Psoas muscle (tissue), 7 donors: ENCODE measurements at regions not wholly inside any gene's neighbourhood (a gene's known extent, or its start where the extent isn't known, plus 50 kb on each side); places are given as distances from the start of the nearest gene placed in this dataset.

Source experiments
- ATAC-seq, 4 donors: fragments of 200-7000 bp; cut with Tn5 transposase; one replicate each; pipeline ENCODE4 v1.9.1; 2020; ENCODE audit warnings: moderate library complexity in 3 of 4, mild to moderate bottlenecking in 2 of 4
- DNase-seq, 2 donors: peaks; one replicate each; pipeline ENCODE4 v3.0.0-alpha.2; 2020
- H3K27ac ChIP-seq: fragments of 200-600 bp; one replicate; pipeline ENCODE4 v1.8.0; 2022
- H3K27me3 ChIP-seq, 3 donors: fragments of 200-600 bp in 1 of 3; one replicate each; pipeline versions ENCODE4 v1.6.1 to v1.8.0; 2013 to 2022; ENCODE audit warnings: low read length in 2 of 3, mild to moderate bottlenecking in 2 of 3, moderate library complexity in 1 of 3; ENCODE audit not compliant: insufficient read depth in 3 of 3
- H3K36me3 ChIP-seq, 2 donors: fragments of 200-600 bp in 1 of 2; one replicate each; pipeline versions ENCODE4 v1.6.1 to v1.8.0; 2013 to 2022; ENCODE audit warnings: low read depth in 1 of 2, mild to moderate bottlenecking in 1 of 2, moderate library complexity in 1 of 2; ENCODE audit not compliant: insufficient read depth in 1 of 2
- H3K4me1 ChIP-seq: fragments of 200-600 bp; one replicate; pipeline ENCODE4 v1.8.0; 2022
- H3K4me3 ChIP-seq: fragments of 200-600 bp; one replicate; pipeline ENCODE4 v1.8.0; 2022; ENCODE audit warnings: mild to moderate bottlenecking
- H3K9me3 ChIP-seq: fragments of 200-600 bp; one replicate; pipeline ENCODE4 v1.8.0; 2022
- CTCF ChIP-seq: fragments of 200-600 bp; IDR thresholded peaks from one replicate; pipeline ENCODE4 v1.8.0; 2022; ENCODE audit warnings: antibody characterized with exemption
- WGBS, 3 donors: extraction: QIAGEN DNeasy Blood & Tissue Kit; methylation state at CpG; one replicate each; pipeline versions ENCODE4 v1.1.6 to v1.1.7; 2013; 5-methylcytosine and 5-hydroxymethylcytosine counted together
- intact Hi-C, 2 donors: fragments of 100-400 bp; cut with DNase I; formaldehyde crosslinking; loops; one replicate each; pipeline versions ENCODE4 v1.11.0 to v1.14.2; 2022
- donor health status: healthy with polysubstance abuse.
- donor health status: DM: no; HTN: no; CAD: no; lungs with moderate emphysema.
- donor health status: Bipolar disorder and iron deficiency.
- donor health status: healthy.
- donor health status: DM: yes; HTN: yes; CAD: no.
- donor health status: DM: no; HTN: no; CAD: no.
- donor health status: DM: yes; HTN: yes; CAD: no.

- no peak for ATAC-seq
- Histone ChIP-seq H3K9me3 (no peaks in the 10 kb centered on the region), H3K4me3 (peak overlapping the region; percentile 49), H3K36me3 (no peaks in the 10 kb centered on the region), H3K4me1 (no peaks in the 10 kb centered on the region), H3K27ac (no peak overlapping the region), H3K27me3 (peaks cover 0 to 9% (median 0%) of the 10 kb centered on the region in 3 donors)
- WGBS, 3 donors, result 11 to 23% (median 16%) methylated on average over 10 of the region's 10 CpGs
- intact Hi-C loops, result loop anchor here in 1 of 2 donors (10.0 kb wide), 1 partner anchor 640 kb away; no protein-coding TSS in a partner anchor
- DNase-seq, result no peak
- no peak for TF ChIP-seq CTCF
These were observed 440.9 kb upstream of the KLF12 start for GRCh38 chr13:74574964-74575728.

- Histone ChIP-seq H3K36me3 (no peaks in the 10 kb centered on the region), H3K27me3 (peaks cover 0 to 9% (median 0%) of the 10 kb centered on the region in 3 donors), H3K9me3 (no peaks in the 10 kb centered on the region), H3K4me1 (no peaks in the 10 kb centered on the region), H3K27ac (no peak overlapping the region), H3K4me3 (no peak overlapping the region)
- no peak for ATAC-seq
- intact Hi-C loops, result loop anchor here in 1 of 2 donors (10.0 kb wide), 1 partner anchor 641 kb away; no protein-coding TSS in a partner anchor
- WGBS, 3 donors, result 80 to 82% (median 81%) methylated on average over 7 of the region's 7 CpGs
- DNase-seq, result no peak
- TF ChIP-seq CTCF, result no peak
These were observed 439.4 kb upstream of the KLF12 start for GRCh38 chr13:74573654-74574053.

- DNase-seq (no peak), ATAC-seq (no peak)
- H3K36me3 ChIP-seq, result no peaks in the 10 kb centered on the region
- no peak for TF ChIP-seq CTCF
- H3K27me3 ChIP-seq, result peaks cover 0 to 9% (median 0%) of the 10 kb centered on the region in 3 donors
- WGBS, 3 donors, result 93 to 99% (median 96%) methylated on average over 4 of the region's 4 CpGs
- H3K4me1 ChIP-seq, result no peaks in the 10 kb centered on the region
- H3K27ac ChIP-seq, result no peak overlapping the region
- intact Hi-C loops, result loop anchor here in 1 of 2 donors (10.0 kb wide), 1 partner anchor 643 kb away; no protein-coding TSS in a partner anchor
- no peak overlapping the region for H3K4me3 ChIP-seq
- no peaks in the 10 kb centered on the region for H3K9me3 ChIP-seq
These were observed 437.6 kb upstream of the KLF12 start for GRCh38 chr13:74571811-74572210.

GRCh38 chr13:74570834-74571233 is 436.6 kb upstream of the KLF12 start:
- no peaks in the 10 kb centered on the region for H3K4me1 ChIP-seq
- H3K9me3 ChIP-seq, result no peaks in the 10 kb centered on the region
- ATAC-seq, result no peak
- WGBS, 3 donors, result 82 to 97% (median 92%) methylated on average over 2 of the region's 2 CpGs
- intact Hi-C loops, result loop anchor here in 1 of 2 donors (10.0 kb wide), 1 partner anchor 644 kb away; no protein-coding TSS in a partner anchor
- peaks cover 0 to 9% (median 0%) of the 10 kb centered on the region in 3 donors for H3K27me3 ChIP-seq
- H3K27ac ChIP-seq, result no peak overlapping the region
- no peak for DNase-seq
- H3K36me3 ChIP-seq, result no peaks in the 10 kb centered on the region
- TF ChIP-seq CTCF, result no peak
- no peak overlapping the region for H3K4me3 ChIP-seq
